Caco-2 (cell line): ENCODE measurements at regions not wholly inside any gene's neighbourhood (a gene's known extent, or its start where the extent isn't known, plus 50 kb on each side); places are given as distances from the start of the nearest gene placed in this dataset.

Source experiments
- BruUV-seq: library from RNA; stranded (reverse); fragments of 400-500 nt; replicated peaks from 2 replicates; lab custom pipeline; 2021; lab: Mats Ljungman, UMichigan
- CTCF ChIA-PET: fragments of 300-600 bp; sonication (Branson Sonifier 250); formaldehyde crosslinking; loops from one replicate; lab custom pipeline; 2022; ENCODE audit warnings: antibody characterized with exemption; lab: Charles Lee
- POLR2A ChIA-PET: fragments of 300-600 bp; sonication (Branson Sonifier 250); formaldehyde crosslinking; loops from one replicate; lab custom pipeline; 2022; ENCODE audit warnings: antibody characterized with exemption; lab: Charles Lee
- DNase-seq, 2 experiments: peaks; one replicate each; pipeline versions ENCODE4 v3.0.0 to v3.0.0-alpha.2; 2020 to 2022
- H3K27me3 ChIP-seq: replicated peaks from 2 replicates; pipeline ENCODE4 v1.6.0; 2011; ENCODE audit warnings: low read length; ENCODE audit not compliant: control insufficient read depth, insufficient read depth
- H3K36me3 ChIP-seq: 2 replicates; pipeline ENCODE4 v1.5.1; 2011; ENCODE audit warnings: low read length; ENCODE audit not compliant: control insufficient read depth, insufficient read depth
- H3K4me1 ChIP-seq: fragments of 250-450 bp; sonication (Bioruptor Pico); 2 replicates; pipeline ENCODE4 v1.5.1; 2020; ENCODE audit warnings: mild to moderate bottlenecking
- H3K4me3 ChIP-seq: 2 replicates; pipeline ENCODE4 v1.5.1; 2011; ENCODE audit warnings: low read depth, mild to moderate bottlenecking, control low read depth, low read length
- H3K9me3 ChIP-seq: fragments of 250-450 bp; sonication (Bioruptor Pico); 2 replicates; pipeline ENCODE4 v1.5.1; 2020; ENCODE audit warnings: mild to moderate bottlenecking, moderate library complexity
- H3K27ac Mint-ChIP-seq: one replicate; pipeline ENCODE4 v1.8.0; 2022; ENCODE audit warnings: mixed read lengths; ENCODE audit not compliant: unreplicated experiment
- H3K27me3 Mint-ChIP-seq: one replicate; pipeline ENCODE4 v1.8.0; 2022; ENCODE audit warnings: mixed read lengths; ENCODE audit not compliant: insufficient read depth, unreplicated experiment
- H3K36me3 Mint-ChIP-seq: one replicate; pipeline ENCODE4 v1.8.0; 2022; ENCODE audit warnings: mild to moderate bottlenecking, mixed read lengths; ENCODE audit not compliant: insufficient read depth, unreplicated experiment
- H3K4me1 Mint-ChIP-seq: one replicate; pipeline ENCODE4 v1.8.0; 2022; ENCODE audit warnings: low read depth, mixed read lengths; ENCODE audit not compliant: unreplicated experiment
- H3K4me3 Mint-ChIP-seq: one replicate; pipeline ENCODE4 v1.8.0; 2022; ENCODE audit warnings: mild to moderate bottlenecking, moderate library complexity, mixed read lengths; ENCODE audit not compliant: unreplicated experiment
- H3K9me3 Mint-ChIP-seq: one replicate; pipeline ENCODE4 v1.8.0; 2022; ENCODE audit warnings: mixed read lengths; ENCODE audit not compliant: unreplicated experiment
- CTCF ChIP-seq, 2 experiments: fragments of 200-600 bp in 1 of 2; IDR thresholded peaks; 1 replicate in 1 of 2; 2 replicates in 1 of 2; pipeline versions ENCODE4 v1.5.1 to v1.8.0; 2011 to 2022; ENCODE audit warnings: antibody characterized with exemption in 1 of 2, control low read depth in 1 of 2, inconsistent platforms in 1 of 2, low read depth in 1 of 2, low read length in 1 of 2, mild to moderate bottlenecking in 1 of 2, moderate library complexity in 1 of 2; ENCODE audit not compliant: insufficient read depth in 1 of 2, severe bottlenecking in 1 of 2, unreplicated experiment in 1 of 2
- intact Hi-C: fragments of 100-400 bp; cut with micrococcal nuclease; formaldehyde crosslinking; loops from one replicate; pipeline ENCODE4 v1.10.0; 2022; ENCODE audit not compliant: unreplicated experiment

- Mint-ChIP-seq H3K27me3 (peaks cover 6% of the 10 kb centered on the region), H3K27ac (no peak overlapping the region), H3K4me1 (no peaks in the 10 kb centered on the region), H3K36me3 (no peaks in the 10 kb centered on the region), H3K4me3 (no peak overlapping the region), H3K9me3 (no peaks in the 10 kb centered on the region)
- Histone ChIP-seq H3K4me3 (no peak overlapping the region), H3K4me1 (no peaks in the 10 kb centered on the region), H3K36me3 (no peaks in the 10 kb centered on the region), H3K9me3 (no peaks in the 10 kb centered on the region), H3K27me3 (no peaks in the 10 kb centered on the region)
- intact Hi-C loops: no loop called here
- no peak for DNase-seq
- no peak for TF ChIP-seq CTCF (IDR thresholded peaks at IDR 0.05; ENCODE audit: insufficient read depth in 1 of 2, low read depth in 1 of 2, low read length in 1 of 2, severe bottlenecking in 1 of 2, unreplicated experiment in 1 of 2)
- CTCF ChIA-PET: no interaction called here
- POLR2A ChIA-PET: no interaction called here
- no TSS peak for BruUV-seq
These were observed 177.9 kb downstream of the MINAR1 start for GRCh38 chr15:79610021-79610420.

- H3K9me3 Mint-ChIP-seq: no peaks in the 10 kb centered on the region
- POLR2A ChIA-PET: no interaction called here
- DNase-seq: no peak
- CTCF ChIA-PET: no interaction called here
- Histone ChIP-seq H3K4me3 (no peak overlapping the region), H3K36me3 (no peaks in the 10 kb centered on the region), H3K4me1 (no peaks in the 10 kb centered on the region), H3K27me3 (no peaks in the 10 kb centered on the region), H3K9me3 (no peaks in the 10 kb centered on the region)
- no peak overlapping the region for H3K4me3 Mint-ChIP-seq
- TF ChIP-seq CTCF (IDR thresholded peaks at IDR 0.05; ENCODE audit: insufficient read depth in 1 of 2, low read depth in 1 of 2, low read length in 1 of 2, severe bottlenecking in 1 of 2, unreplicated experiment in 1 of 2): no peak
- H3K27ac Mint-ChIP-seq: no peak overlapping the region
- peaks cover 10% of the 10 kb centered on the region for H3K27me3 Mint-ChIP-seq
- no peaks in the 10 kb centered on the region for H3K36me3 Mint-ChIP-seq
- intact Hi-C loops: no loop called here
- H3K4me1 Mint-ChIP-seq: no peaks in the 10 kb centered on the region
- BruUV-seq: no TSS peak
These were observed 183.6 kb downstream of the MINAR1 start for GRCh38 chr15:79615754-79616153.

GRCh38 chr15:79617071-79617470, 184.9 kb downstream of the MINAR1 start:
- CTCF ChIA-PET: no interaction called here
- H3K27me3 Mint-ChIP-seq: peaks cover 16% of the 10 kb centered on the region
- no peak for TF ChIP-seq CTCF (IDR thresholded peaks at IDR 0.05; ENCODE audit: insufficient read depth in 1 of 2, low read depth in 1 of 2, low read length in 1 of 2, severe bottlenecking in 1 of 2, unreplicated experiment in 1 of 2)
- Histone ChIP-seq H3K36me3 (no peaks in the 10 kb centered on the region), H3K4me3 (no peak overlapping the region), H3K9me3 (no peaks in the 10 kb centered on the region), H3K4me1 (no peaks in the 10 kb centered on the region), H3K27me3 (no peaks in the 10 kb centered on the region)
- no peaks in the 10 kb centered on the region for H3K9me3 Mint-ChIP-seq
- no peak overlapping the region for H3K27ac Mint-ChIP-seq
- H3K4me1 Mint-ChIP-seq: no peaks in the 10 kb centered on the region
- no TSS peak for BruUV-seq
- intact Hi-C loops: no loop called here
- no peaks in the 10 kb centered on the region for H3K36me3 Mint-ChIP-seq
- no peak overlapping the region for H3K4me3 Mint-ChIP-seq
- DNase-seq: no peak
- POLR2A ChIA-PET: no interaction called here
